Activated CD4-positive, alpha-beta T cell treated with anti-CD3 and anti-CD28 coated beads for 48 hours (primary cell): ENCODE measurements at regions not wholly inside any gene's neighbourhood (a gene's known extent, or its start where the extent isn't known, plus 50 kb on each side); places are given as distances from the start of the nearest gene placed in this dataset.

ENCODE experiments used
- DNase-seq: peaks from one replicate; pipeline ENCODE4 v3.0.0-alpha.2; 2020

GRCh38 chr2:228701506-228701905 lies 520.0 kb upstream of the SPHKAP start:
- no peak for DNase-seq

- DNase-seq, result no peak
Observed at GRCh38 chr2:228700638-228701037, 519.2 kb upstream of the SPHKAP start.

- DNase-seq, result no peak
Observed at GRCh38 chr2:228699888-228700287, 518.4 kb upstream of the SPHKAP start.

GRCh38 chr2:228699400-228699799 lies 517.9 kb upstream of the SPHKAP start:
- DNase-seq, result no peak

GRCh38 chr2:228698963-228699362 lies 517.5 kb upstream of the SPHKAP start:
- DNase-seq, result no peak

GRCh38 chr2:228697456-228697855 lies 516.0 kb upstream of the SPHKAP start:
- DNase-seq, result no peak

GRCh38 chr2:228690681-228691080 lies 509.2 kb upstream of the SPHKAP start:
- DNase-seq, result no peak

- no peak for DNase-seq
Observed at GRCh38 chr2:228689053-228689452, 507.6 kb upstream of the SPHKAP start.

- DNase-seq, result no peak
Observed at GRCh38 chr2:228688007-228688645, 506.6 kb upstream of the SPHKAP start.

GRCh38 chr2:228681979-228682378 lies 500.5 kb upstream of the SPHKAP start:
- no peak for DNase-seq

GRCh38 chr2:228681426-228681825 lies 499.9 kb upstream of the SPHKAP start:
- no peak for DNase-seq

GRCh38 chr2:228678110-228678509 lies 496.6 kb upstream of the SPHKAP start:
- DNase-seq, result no peak

- DNase-seq, result no peak
Observed at GRCh38 chr2:228675646-228676045, 494.2 kb upstream of the SPHKAP start.

- DNase-seq, result no peak
Observed at GRCh38 chr2:228675091-228675490, 493.6 kb upstream of the SPHKAP start.

GRCh38 chr2:228673876-228674554 lies 492.5 kb upstream of the SPHKAP start:
- DNase-seq, result no peak

GRCh38 chr2:228669690-228670089 lies 488.2 kb upstream of the SPHKAP start:
- DNase-seq, result no peak

- DNase-seq, result no peak
Observed at GRCh38 chr2:228665232-228665631, 483.7 kb upstream of the SPHKAP start.

- no peak for DNase-seq
Observed at GRCh38 chr2:228658998-228659397, 477.5 kb upstream of the SPHKAP start.

- no peak for DNase-seq
Observed at GRCh38 chr2:228657807-228658402, 476.4 kb upstream of the SPHKAP start.

GRCh38 chr2:228655331-228655730 lies 473.8 kb upstream of the SPHKAP start:
- DNase-seq, result no peak

GRCh38 chr2:228654707-228655106 lies 473.2 kb upstream of the SPHKAP start:
- no peak for DNase-seq

- DNase-seq, result no peak
Observed at GRCh38 chr2:228653884-228654283, 472.4 kb upstream of the SPHKAP start.

GRCh38 chr2:228652366-228652765 lies 470.9 kb upstream of the SPHKAP start:
- no peak for DNase-seq

- DNase-seq, result no peak
Observed at GRCh38 chr2:228649876-228650275, 468.4 kb upstream of the SPHKAP start.
